ENCODE measurements at regions not wholly inside any gene's neighbourhood (a gene's known extent, or its start where the extent isn't known, plus 50 kb on each side); places are given as distances from the start of the nearest gene placed in this dataset.

DNA sequence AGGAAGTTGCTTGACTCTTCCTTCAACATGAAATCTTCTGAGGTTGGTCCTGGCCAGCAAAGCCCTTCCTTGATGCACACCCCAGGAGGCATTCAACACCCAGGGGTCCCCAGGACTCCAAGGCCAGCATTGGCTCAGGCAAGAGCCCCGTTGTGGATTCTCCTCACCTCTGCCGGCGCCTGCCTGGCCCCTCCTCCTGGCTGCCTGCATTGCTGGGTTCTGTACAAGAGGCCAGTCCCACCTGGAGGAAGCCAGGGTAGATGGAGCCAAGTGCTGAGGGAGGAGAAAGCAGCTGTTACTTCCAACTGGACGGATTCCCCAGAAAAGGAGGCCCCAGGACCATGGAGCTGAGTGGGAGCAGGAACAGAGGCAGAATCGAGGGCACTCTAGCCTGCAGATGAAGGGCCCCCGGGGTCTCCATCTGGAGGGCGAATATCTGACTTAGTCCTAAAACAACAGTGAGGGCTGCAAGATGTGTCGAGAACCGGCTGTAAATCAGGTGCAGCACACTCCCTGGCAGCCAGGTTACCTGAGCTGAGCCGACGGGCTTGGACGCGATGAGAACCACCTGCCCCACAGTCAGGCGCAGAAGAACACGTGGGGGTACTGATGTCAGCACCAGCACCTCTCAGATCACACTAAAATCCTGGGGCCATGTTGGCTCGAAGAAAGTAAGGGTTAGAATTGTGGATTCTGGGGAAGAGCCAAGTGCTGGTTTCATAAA, 399.6 kb upstream of the SALL3 start:
- Mint-ChIP-seq H3K4me3 (no peak overlapping the region), H3K36me3 (ENCODE audit: low read depth) (no peaks in the 10 kb centered on the region), H3K27me3 (no peaks in the 10 kb centered on the region), H3K4me1 (no peaks in the 10 kb centered on the region), H3K27ac (no peak overlapping the region)
- DNase-seq = no peak
- H3K9me3 ChIP-seq (ENCODE audit: control insufficient read depth, low read length, poor library complexity, severe bottlenecking) = no peaks in the 10 kb centered on the region
- no peak for ATAC-seq

DNA sequence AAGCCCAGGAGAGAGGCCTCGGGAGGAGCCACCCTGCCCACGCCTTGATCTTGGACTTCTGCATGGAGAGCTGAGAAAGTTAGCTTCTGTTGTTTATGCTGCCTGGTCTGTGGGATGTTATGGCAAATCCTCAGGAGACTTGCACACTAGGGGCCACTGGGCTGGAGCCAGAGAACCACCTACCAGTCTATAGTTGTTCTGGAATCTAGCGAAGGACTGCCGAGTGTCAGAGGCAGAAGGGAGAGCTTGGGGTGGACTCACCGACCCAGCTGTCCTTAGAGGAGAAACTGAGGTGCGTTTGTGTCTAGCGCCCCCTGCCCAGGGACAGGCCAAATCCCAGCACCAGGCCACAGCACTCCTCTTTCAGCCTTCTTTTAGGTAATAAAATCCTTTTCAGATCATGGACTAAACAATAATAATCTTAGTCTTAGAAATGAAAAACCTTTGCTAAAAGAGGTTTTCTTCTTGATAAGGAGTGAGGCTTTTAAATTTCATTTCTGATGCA, 398.7 kb upstream of the SALL3 start:
- Mint-ChIP-seq H3K27me3 (no peaks in the 10 kb centered on the region), H3K27ac (no peak overlapping the region), H3K4me3 (no peak overlapping the region), H3K4me1 (no peaks in the 10 kb centered on the region), H3K36me3 (ENCODE audit: low read depth) (no peaks in the 10 kb centered on the region)
- DNase-seq = no peak
- no peaks in the 10 kb centered on the region for H3K9me3 ChIP-seq (ENCODE audit: control insufficient read depth, low read length, poor library complexity, severe bottlenecking)
- no peak for ATAC-seq

DNA sequence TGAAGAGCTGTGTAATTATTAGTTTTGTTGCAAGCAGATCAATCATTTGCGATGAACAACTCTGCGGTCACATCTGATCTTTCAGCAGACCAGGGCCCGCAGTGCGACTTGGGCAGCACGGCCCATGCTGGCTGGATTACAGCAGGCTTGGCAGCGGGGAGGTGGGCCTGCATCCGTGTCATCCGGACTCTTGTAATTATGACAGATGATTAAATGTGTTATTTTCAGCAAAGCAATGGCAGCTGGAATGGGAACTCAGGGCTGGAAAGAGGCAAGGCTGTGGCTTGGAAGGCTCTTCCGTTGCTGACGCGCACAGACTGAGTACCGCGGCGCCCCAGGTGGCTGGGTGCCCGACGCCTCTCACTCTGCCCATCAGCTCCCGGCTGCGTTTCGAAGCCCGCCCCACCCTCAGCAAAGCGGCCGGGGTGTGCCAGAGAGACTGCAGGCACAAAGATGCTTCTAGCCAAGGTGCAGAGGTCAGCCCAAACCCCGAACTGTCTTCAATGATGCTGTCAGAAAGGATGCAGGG, 397.4 kb upstream of the SALL3 start:
- no peaks in the 10 kb centered on the region for H3K4me1 Mint-ChIP-seq
- H3K36me3 Mint-ChIP-seq (ENCODE audit: low read depth) = no peaks in the 10 kb centered on the region
- H3K4me3 Mint-ChIP-seq = no peak overlapping the region
- no peak for DNase-seq
- no peaks in the 10 kb centered on the region for H3K9me3 ChIP-seq (ENCODE audit: control insufficient read depth, low read length, poor library complexity, severe bottlenecking)
- no peak overlapping the region for H3K27ac Mint-ChIP-seq
- no peak for ATAC-seq
- peaks cover 8% of the 10 kb centered on the region for H3K27me3 Mint-ChIP-seq

DNA sequence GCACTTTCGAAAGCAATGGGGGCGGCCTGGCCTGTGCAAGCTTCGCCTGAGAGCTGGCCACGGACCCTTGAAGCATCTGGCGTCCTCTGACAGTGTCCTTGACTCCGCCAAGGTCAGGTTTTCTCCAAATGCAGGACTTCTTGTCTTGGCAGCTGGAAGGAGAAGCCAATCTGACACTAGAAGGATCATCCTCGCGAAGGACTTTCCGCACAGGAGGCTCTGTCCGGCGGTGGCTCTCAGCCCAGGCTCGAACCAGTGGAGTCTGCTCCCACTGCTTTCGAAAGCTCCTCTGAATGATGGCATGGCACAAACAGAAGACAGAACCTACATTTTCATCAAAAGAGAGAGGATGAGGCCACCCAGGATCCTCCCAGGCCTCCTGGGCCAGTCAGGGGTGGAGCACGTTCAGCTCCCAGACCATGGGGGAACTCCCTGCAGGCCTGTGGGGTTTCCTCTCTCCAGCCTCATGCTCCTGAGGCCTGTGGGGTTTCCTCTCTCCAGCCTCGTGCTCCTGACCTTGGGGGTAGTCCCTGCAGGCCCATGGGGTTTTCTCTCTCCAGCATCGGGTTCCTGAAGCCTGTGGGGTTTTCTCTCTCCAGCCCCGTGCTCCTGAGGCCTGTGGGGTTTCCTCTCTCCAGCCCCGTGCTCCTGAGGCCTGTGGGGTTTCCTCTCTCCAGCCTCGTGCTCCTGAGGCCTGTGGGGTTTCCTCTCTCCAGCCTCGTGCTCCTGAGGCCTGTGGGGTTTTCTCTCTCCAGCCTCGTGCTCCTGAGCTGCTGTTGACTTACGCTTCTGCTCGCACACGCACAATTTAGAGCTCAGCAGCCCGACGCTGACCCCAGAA, 396.5 kb upstream of the SALL3 start:
- no peaks in the 10 kb centered on the region for H3K36me3 Mint-ChIP-seq (ENCODE audit: low read depth)
- DNase-seq = no peak
- no peak overlapping the region for H3K27ac Mint-ChIP-seq
- H3K27me3 Mint-ChIP-seq = peaks cover 14% of the 10 kb centered on the region
- no peaks in the 10 kb centered on the region for H3K4me1 Mint-ChIP-seq
- H3K4me3 Mint-ChIP-seq = no peak overlapping the region
- no peaks in the 10 kb centered on the region for H3K9me3 ChIP-seq (ENCODE audit: control insufficient read depth, low read length, poor library complexity, severe bottlenecking)
- ATAC-seq = no peak

DNA sequence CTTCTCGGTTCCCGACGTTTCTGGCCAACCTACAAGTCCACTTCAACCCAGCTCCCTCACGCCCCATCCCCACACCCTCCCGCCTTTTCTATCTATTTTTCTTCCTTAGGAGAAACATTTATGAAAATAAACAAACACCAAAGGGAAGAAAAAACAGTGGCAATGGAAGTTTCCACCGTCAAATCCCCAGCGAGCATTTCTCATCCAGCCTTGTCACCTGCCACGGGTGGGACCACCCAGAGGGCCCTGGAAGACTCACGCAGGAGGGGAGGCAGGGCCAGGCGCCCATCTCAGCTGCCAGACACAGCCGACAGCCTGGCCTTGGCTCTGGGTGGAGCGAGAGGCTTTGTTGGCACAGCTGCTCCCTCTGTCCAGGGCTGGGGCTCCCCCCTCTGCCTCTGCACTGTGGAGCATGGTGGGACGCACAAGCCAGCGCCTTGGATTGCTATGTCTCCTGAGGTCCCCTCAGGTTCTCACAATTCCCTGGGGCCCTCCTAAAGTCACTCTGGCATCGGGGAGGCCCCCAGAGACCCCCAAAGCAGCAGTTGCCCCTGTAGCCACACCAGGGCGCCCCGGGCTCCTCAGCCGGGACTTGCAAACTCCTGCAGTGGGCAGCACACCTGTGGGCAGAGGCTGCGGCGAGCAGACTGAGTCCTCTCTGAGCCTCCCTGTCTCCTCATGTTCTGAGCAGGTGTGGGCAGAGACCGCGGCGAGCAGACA, 395.7 kb upstream of the SALL3 start:
- no peak for DNase-seq
- peaks cover 14% of the 10 kb centered on the region for H3K27me3 Mint-ChIP-seq
- no peaks in the 10 kb centered on the region for H3K36me3 Mint-ChIP-seq (ENCODE audit: low read depth)
- H3K4me1 Mint-ChIP-seq = no peaks in the 10 kb centered on the region
- ATAC-seq = no peak
- H3K27ac Mint-ChIP-seq = no peak overlapping the region
- H3K4me3 Mint-ChIP-seq = no peak overlapping the region
- no peaks in the 10 kb centered on the region for H3K9me3 ChIP-seq (ENCODE audit: control insufficient read depth, low read length, poor library complexity, severe bottlenecking)

DNA sequence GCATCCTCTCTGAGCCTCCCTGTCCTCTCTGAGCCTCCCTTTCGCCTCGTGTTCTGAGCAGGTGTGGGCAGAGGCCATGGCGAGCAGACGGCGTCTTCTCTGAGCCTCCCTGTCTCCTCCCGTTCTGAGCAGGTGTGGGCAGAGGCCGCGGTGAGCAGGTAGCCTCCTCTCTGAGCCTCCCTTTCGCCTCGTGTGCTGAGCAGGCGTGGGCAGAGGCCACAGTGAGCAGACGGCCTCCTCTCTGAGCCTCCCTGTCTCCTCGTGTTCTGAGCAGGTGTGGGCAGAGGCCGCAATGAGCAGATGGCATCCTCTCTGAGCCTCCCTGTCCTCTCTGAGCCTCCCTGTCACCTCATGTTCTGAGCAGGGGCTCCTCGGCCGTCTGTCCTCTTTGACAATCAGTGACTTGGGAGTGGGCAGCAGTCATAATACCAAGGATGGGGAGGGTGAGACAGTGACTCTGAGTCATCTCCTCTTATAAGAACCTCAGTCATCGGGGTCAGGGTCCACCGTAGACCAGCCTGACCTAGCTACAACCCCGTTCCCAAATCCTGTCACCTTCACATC, 395.1 kb upstream of the SALL3 start:
- no peaks in the 10 kb centered on the region for H3K36me3 Mint-ChIP-seq (ENCODE audit: low read depth)
- ATAC-seq (no peak), DNase-seq (no peak)
- no peaks in the 10 kb centered on the region for H3K4me1 Mint-ChIP-seq
- peaks cover 14% of the 10 kb centered on the region for H3K27me3 Mint-ChIP-seq
- no peak overlapping the region for H3K27ac Mint-ChIP-seq
- H3K9me3 ChIP-seq (ENCODE audit: control insufficient read depth, low read length, poor library complexity, severe bottlenecking) = no peaks in the 10 kb centered on the region
- H3K4me3 Mint-ChIP-seq = no peak overlapping the region

DNA sequence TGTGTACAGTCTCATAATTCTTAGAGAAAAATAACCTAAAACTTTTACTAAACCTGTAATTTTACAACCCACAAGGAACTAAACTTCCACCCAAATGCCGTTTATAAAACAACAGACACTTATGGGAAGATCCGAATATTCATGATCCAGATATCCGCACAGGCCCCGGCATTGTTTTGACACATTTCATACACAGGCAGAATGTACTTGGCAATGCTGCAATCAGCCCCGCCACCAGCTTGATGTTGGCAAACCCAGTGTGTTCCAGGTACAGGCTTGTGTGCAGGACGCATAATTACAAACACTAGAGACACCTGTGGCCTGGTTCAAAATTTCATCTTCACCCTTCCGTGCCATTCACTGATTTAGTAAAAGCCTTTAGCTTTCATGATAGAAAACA, 393.0 kb upstream of the SALL3 start:
- H3K27ac Mint-ChIP-seq = no peak overlapping the region
- no peak overlapping the region for H3K4me3 Mint-ChIP-seq
- no peaks in the 10 kb centered on the region for H3K4me1 Mint-ChIP-seq
- peaks cover 14% of the 10 kb centered on the region for H3K27me3 Mint-ChIP-seq
- no peaks in the 10 kb centered on the region for H3K36me3 Mint-ChIP-seq (ENCODE audit: low read depth)
- ATAC-seq (no peak), DNase-seq (no peak)
- H3K9me3 ChIP-seq (ENCODE audit: control insufficient read depth, low read length, poor library complexity, severe bottlenecking) = no peaks in the 10 kb centered on the region

DNA sequence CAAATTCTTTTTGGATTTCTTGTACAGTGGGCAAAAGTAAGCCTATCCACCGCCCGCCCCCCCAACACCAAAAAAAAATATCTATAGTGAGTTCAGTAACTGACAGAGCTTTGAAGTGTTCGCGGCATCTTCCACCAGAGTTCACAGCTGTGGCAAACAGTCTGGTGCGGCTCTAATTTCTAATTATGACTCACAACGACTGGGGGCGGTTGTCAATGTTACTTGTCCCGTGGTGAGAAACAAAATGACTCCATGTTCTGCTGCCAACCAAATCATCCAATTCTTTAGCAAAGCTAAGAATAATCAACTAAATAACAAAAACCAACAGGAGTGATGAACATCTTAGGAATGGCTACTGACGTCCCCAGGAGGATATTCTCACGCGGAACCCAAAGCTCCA, 392.5 kb upstream of the SALL3 start:
- Mint-ChIP-seq H3K4me1 (no peaks in the 10 kb centered on the region), H3K27ac (no peak overlapping the region), H3K27me3 (peaks cover 14% of the 10 kb centered on the region), H3K4me3 (no peak overlapping the region), H3K36me3 (ENCODE audit: low read depth) (no peaks in the 10 kb centered on the region)
- no peaks in the 10 kb centered on the region for H3K9me3 ChIP-seq (ENCODE audit: control insufficient read depth, low read length, poor library complexity, severe bottlenecking)
- no peak for DNase-seq
- ATAC-seq = no peak

DNA sequence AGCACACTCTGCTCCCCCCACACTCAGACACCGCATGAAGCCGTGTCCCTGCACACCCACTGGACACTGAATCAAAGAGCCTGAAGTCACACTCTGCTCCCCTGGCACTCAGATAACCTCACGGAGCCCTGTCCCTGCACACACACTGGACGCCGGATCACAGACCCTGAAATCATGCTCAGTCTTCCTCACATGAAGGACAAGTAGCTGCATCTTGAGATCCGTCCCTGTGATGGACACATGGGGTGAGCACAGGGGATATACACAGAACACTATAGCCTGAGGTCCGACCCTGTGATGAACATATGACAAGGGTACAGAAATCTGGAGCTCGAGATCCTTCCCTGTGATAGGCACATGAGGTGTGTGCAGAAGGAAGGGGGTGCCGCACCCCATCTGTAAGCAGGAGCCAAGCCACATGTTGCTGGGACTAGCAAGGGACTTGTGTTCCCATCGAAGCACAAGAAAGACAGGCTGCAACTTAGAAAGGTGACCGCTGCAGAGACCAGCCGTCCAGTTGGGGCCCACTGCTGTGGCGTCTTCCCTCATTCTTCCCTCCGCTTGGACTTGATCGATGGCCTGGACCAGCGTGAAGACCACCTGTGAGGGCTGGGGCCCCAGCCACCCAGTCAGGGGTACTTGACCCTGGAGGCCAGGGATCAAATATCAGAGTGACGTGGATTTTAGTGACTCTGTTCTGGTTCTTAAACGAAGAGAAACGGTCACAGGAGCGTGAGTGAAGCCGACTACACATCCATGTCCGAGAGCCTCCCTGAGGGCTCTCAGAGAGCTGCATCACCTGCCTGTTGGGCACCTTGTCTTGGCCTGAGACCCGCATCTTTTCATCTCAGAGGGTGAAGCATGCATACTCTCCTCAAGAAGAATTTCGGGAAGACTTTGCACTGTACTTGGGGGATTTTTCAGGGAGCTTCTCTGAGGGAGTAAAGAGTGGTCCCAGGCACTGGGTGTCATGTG, 391.7 kb upstream of the SALL3 start:
- H3K36me3 Mint-ChIP-seq (ENCODE audit: low read depth) = no peaks in the 10 kb centered on the region
- ATAC-seq (no peak), DNase-seq (no peak)
- H3K4me1 Mint-ChIP-seq = no peaks in the 10 kb centered on the region
- peaks cover 14% of the 10 kb centered on the region for H3K27me3 Mint-ChIP-seq
- no peak overlapping the region for H3K27ac Mint-ChIP-seq
- no peak overlapping the region for H3K4me3 Mint-ChIP-seq
- no peaks in the 10 kb centered on the region for H3K9me3 ChIP-seq (ENCODE audit: control insufficient read depth, low read length, poor library complexity, severe bottlenecking)

DNA sequence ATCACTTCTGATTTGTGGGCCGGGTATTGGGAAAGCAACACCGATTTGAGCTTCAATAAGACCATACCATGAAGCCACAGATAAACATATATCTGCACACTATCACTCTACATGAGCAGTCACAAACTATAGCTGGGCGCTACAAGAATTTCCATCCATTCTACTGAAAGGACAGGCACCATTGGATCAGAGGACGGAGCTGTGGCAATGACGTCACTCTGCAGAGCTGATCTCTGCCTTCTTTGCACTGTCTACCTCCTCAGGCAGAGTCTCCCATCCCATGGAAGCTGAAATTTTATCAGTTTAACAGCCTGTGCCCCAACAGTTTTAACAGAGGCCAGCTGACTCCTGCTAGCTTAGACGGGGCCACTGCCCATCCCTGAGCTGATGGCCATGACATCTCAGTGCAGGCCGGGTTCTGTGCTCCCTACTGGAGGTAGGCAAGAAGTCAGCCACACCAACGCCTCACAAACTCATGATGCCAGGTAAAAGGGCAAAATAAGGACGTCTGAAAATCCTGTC, 389.6 kb upstream of the SALL3 start:
- peaks cover 14% of the 10 kb centered on the region for H3K27me3 Mint-ChIP-seq
- H3K27ac Mint-ChIP-seq = no peak overlapping the region
- ATAC-seq (no peak), DNase-seq (no peak)
- no peaks in the 10 kb centered on the region for H3K4me1 Mint-ChIP-seq
- no peak overlapping the region for H3K4me3 Mint-ChIP-seq
- H3K9me3 ChIP-seq (ENCODE audit: control insufficient read depth, low read length, poor library complexity, severe bottlenecking) = no peaks in the 10 kb centered on the region
- H3K36me3 Mint-ChIP-seq (ENCODE audit: low read depth) = no peaks in the 10 kb centered on the region

DNA sequence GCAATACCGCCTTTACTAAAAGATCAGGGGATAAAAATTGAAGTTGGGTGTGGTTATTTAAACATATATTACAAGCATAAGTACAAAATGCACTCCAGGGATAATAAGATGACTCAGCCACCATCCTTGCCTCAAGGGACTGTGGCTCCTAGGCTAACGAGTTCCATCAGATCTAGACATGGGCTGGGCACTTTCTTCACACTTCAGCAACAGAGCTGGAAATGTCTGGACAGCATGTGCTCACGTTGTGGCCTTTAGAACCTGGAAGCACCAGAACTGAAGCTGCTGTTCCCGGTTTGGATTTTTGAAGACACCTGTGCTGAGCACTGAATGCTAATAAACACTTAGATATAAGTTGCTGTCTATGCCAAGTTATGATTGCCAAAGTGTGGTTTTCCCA, 384.2 kb upstream of the SALL3 start:
- DNase-seq (no peak), ATAC-seq (no peak)
- H3K9me3 ChIP-seq (ENCODE audit: control insufficient read depth, low read length, poor library complexity, severe bottlenecking) = no peaks in the 10 kb centered on the region
- Mint-ChIP-seq H3K4me3 (no peak overlapping the region), H3K27me3 (no peaks in the 10 kb centered on the region), H3K4me1 (no peaks in the 10 kb centered on the region), H3K27ac (no peak overlapping the region), H3K36me3 (ENCODE audit: low read depth) (no peaks in the 10 kb centered on the region)

Data from T-helper 17 cell (primary cell).